Tibial nerve (tissue), 4 donors: ENCODE measurements at regions not wholly inside any gene's neighbourhood (a gene's known extent, or its start where the extent isn't known, plus 50 kb on each side); places are given as distances from the start of the nearest gene placed in this dataset.
"Not testable (repeated sequence)": the region's sequence is repeated elsewhere in the genome, so short reads cannot be mapped to it uniquely, and the experiment has no call there.

Experiments used
- EP300 ChIP-seq, 2 donors: sonication (generic); formaldehyde crosslinking; IDR thresholded peaks; one replicate each; pipeline ENCODE4 v1.6.1; 2017; ENCODE audit warnings: antibody characterized with exemption in 2 of 2, mild to moderate bottlenecking in 1 of 2
- POLR2A ChIP-seq, 2 donors: fragments of 450-650 bp; IDR thresholded peaks; one replicate each; pipeline ENCODE4 v1.6.1; 2017; ENCODE audit warnings: antibody characterized with exemption in 2 of 2, mild to moderate bottlenecking in 2 of 2, moderate library complexity in 2 of 2
- TF ChIP-seq, protein P1 (sequence below), 5 experiments: fragments of 200-600 bp in 3 of 5; fragments of 450-650 bp in 2 of 5; sonication (generic) in 3 of 5; IDR thresholded peaks; one replicate each; pipeline ENCODE4 v1.5.1; 2016 to 2019; ENCODE audit warnings: antibody characterized with exemption in 5 of 5, mild to moderate bottlenecking in 3 of 5, moderate library complexity in 2 of 5

DNA sequence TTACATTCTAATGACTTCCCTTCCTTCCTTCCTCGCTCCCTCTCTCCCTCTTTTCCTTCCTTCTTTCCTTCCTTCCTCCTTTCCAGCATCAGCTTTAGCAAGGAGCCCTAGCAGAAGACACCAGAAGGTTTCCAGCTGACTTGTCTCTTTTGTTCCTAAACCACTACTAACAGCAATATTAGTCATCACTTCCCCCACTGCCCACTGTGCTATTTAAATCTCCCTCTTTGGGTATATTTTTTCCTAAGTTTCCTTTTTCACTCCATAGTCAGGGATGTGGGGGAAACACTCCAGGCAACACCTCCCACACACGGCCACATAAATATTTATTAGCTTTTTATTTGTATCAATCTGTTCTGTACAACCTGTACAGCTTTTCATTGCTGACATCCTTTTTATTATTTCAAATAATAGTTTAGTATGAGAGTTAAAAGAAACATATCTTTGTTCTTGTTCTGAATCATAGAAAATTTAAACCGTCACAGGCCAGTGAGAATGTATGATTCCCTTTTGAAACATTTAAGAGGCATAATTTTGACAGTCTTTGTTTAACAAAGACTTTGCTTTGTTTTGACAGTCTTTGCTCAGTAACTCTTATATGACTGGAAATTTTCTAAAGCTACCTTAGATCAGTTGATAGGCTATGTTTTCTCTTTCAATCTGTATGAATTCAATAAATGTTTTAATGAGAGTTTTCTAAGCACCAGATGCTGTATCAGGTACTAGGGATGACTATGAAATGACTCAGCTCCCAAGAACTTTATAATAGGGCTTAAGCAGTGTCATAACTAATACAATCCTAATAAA is 167.9 kb downstream of the POTEB3 start:
- not testable (repeated sequence) for TF ChIP-seq EP300, POLR2A (IDR thresholded peaks at IDR 0.05)
- TF ChIP-seq, protein P1, sequence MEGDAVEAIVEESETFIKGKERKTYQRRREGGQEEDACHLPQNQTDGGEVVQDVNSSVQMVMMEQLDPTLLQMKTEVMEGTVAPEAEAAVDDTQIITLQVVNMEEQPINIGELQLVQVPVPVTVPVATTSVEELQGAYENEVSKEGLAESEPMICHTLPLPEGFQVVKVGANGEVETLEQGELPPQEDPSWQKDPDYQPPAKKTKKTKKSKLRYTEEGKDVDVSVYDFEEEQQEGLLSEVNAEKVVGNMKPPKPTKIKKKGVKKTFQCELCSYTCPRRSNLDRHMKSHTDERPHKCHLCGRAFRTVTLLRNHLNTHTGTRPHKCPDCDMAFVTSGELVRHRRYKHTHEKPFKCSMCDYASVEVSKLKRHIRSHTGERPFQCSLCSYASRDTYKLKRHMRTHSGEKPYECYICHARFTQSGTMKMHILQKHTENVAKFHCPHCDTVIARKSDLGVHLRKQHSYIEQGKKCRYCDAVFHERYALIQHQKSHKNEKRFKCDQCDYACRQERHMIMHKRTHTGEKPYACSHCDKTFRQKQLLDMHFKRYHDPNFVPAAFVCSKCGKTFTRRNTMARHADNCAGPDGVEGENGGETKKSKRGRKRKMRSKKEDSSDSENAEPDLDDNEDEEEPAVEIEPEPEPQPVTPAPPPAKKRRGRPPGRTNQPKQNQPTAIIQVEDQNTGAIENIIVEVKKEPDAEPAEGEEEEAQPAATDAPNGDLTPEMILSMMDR (IDR thresholded peaks at IDR 0.05), result not testable (repeated sequence)
